HL-60 (cell line): ENCODE measurements at regions not wholly inside any gene's neighbourhood (a gene's known extent, or its start where the extent isn't known, plus 50 kb on each side); places are given as distances from the start of the nearest gene placed in this dataset.

ENCODE experiments used
- DNase-seq, 2 experiments: peaks; one replicate each; pipeline ENCODE4 v3.0.0-alpha.2; 2010 to 2020; ENCODE audit warnings: low read depth in 1 of 2, low spot score in 1 of 2
- H3K27ac ChIP-seq: fragments of 250-450 bp; sonication (Bioruptor Pico); replicated peaks from 2 replicates; pipeline ENCODE4 v1.5.1; 2020; ENCODE audit warnings: mild to moderate bottlenecking, moderate library complexity
- H3K27me3 ChIP-seq: fragments of 250-450 bp; sonication (Bioruptor Pico); 2 replicates; pipeline ENCODE4 v1.5.1; 2021; ENCODE audit warnings: mild to moderate bottlenecking, moderate library complexity; ENCODE audit not compliant: insufficient read depth, poor library complexity, severe bottlenecking
- H3K4me3 ChIP-seq: replicated peaks from 2 replicates; pipeline ENCODE4 v1.5.1; 2011; ENCODE audit warnings: mild to moderate bottlenecking, control low read depth, low read length; ENCODE audit not compliant: insufficient read depth
- GABPA ChIP-seq: IDR thresholded peaks from 2 replicates; pipeline ENCODE4 v1.6.1; 2012; ENCODE audit warnings: low read depth
- POLR2AphosphoS5 ChIP-seq: IDR thresholded peaks from 2 replicates; pipeline ENCODE4 v1.6.1; 2012; ENCODE audit warnings: low read depth
- SPI1 ChIP-seq: IDR thresholded peaks from 2 replicates; pipeline ENCODE4 v1.6.1; 2012; ENCODE audit warnings: low read depth, mild to moderate bottlenecking, borderline replicate concordance
- TF ChIP-seq, protein P1 (sequence below): IDR thresholded peaks from 2 replicates; pipeline ENCODE4 v1.6.1; 2012; ENCODE audit warnings: low read depth; ENCODE audit not compliant: insufficient replicate concordance
- TF ChIP-seq, protein P2 (sequence below): IDR thresholded peaks from one replicate; pipeline ENCODE4 v1.5.1; 2011; ENCODE audit warnings: low read length, control low read depth, inconsistent platforms; ENCODE audit not compliant: insufficient read depth

DNA sequence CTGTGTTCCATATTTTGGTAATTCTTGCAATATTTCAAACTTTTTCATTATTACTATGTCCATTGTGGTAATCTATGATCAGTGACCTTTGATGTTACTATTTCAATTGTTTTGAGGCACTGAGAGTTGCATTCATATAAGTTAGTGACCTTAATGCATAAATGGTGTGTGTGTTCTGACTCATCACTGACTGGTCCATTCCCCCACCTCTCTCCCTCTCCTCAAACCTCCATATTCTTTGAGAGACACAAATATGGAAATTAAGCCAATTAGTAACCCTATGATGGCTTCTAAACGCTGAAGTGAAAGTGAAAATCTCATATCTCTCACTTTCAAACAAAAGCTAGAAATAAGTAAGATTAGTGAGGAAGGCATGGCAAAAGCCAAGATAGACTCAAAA is 739.6 kb downstream of the CCSER2 start:
- Histone ChIP-seq H3K27ac (no peak overlapping the region), H3K4me3 (no peak overlapping the region), H3K27me3 (no peaks in the 10 kb centered on the region)
- no peak for TF ChIP-seq GABPA
- TF ChIP-seq SPI1: no peak
- TF ChIP-seq, protein P1, sequence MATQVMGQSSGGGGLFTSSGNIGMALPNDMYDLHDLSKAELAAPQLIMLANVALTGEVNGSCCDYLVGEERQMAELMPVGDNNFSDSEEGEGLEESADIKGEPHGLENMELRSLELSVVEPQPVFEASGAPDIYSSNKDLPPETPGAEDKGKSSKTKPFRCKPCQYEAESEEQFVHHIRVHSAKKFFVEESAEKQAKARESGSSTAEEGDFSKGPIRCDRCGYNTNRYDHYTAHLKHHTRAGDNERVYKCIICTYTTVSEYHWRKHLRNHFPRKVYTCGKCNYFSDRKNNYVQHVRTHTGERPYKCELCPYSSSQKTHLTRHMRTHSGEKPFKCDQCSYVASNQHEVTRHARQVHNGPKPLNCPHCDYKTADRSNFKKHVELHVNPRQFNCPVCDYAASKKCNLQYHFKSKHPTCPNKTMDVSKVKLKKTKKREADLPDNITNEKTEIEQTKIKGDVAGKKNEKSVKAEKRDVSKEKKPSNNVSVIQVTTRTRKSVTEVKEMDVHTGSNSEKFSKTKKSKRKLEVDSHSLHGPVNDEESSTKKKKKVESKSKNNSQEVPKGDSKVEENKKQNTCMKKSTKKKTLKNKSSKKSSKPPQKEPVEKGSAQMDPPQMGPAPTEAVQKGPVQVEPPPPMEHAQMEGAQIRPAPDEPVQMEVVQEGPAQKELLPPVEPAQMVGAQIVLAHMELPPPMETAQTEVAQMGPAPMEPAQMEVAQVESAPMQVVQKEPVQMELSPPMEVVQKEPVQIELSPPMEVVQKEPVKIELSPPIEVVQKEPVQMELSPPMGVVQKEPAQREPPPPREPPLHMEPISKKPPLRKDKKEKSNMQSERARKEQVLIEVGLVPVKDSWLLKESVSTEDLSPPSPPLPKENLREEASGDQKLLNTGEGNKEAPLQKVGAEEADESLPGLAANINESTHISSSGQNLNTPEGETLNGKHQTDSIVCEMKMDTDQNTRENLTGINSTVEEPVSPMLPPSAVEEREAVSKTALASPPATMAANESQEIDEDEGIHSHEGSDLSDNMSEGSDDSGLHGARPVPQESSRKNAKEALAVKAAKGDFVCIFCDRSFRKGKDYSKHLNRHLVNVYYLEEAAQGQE: no peak
- DNase-seq: no peak

DNA sequence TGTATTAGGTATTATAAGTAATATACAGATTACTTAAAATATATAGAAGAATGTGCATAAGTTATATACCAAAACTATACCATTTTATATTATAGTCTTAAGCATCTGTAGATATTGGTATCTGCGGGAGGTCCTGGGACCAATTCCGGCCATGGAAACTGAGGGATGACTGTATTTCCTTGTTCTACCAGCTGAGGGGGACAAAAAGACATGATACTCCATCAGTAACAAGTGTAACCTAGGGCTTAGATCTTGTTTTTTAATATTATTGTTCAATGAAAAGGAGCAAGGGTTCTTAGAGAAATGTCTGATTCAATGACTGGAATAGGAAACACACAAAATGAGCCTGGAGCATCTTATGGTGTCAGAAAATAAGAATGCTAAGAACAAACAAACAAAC is 752.5 kb downstream of the CCSER2 start:
- TF ChIP-seq, protein P1: no peak
- TF ChIP-seq SPI1 (no peak), GABPA (no peak), POLR2AphosphoS5 (no peak)
- TF ChIP-seq, protein P2, sequence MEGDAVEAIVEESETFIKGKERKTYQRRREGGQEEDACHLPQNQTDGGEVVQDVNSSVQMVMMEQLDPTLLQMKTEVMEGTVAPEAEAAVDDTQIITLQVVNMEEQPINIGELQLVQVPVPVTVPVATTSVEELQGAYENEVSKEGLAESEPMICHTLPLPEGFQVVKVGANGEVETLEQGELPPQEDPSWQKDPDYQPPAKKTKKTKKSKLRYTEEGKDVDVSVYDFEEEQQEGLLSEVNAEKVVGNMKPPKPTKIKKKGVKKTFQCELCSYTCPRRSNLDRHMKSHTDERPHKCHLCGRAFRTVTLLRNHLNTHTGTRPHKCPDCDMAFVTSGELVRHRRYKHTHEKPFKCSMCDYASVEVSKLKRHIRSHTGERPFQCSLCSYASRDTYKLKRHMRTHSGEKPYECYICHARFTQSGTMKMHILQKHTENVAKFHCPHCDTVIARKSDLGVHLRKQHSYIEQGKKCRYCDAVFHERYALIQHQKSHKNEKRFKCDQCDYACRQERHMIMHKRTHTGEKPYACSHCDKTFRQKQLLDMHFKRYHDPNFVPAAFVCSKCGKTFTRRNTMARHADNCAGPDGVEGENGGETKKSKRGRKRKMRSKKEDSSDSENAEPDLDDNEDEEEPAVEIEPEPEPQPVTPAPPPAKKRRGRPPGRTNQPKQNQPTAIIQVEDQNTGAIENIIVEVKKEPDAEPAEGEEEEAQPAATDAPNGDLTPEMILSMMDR: no peak
- no peak for DNase-seq
- H3K27me3 ChIP-seq: no peaks in the 10 kb centered on the region
- H3K27ac ChIP-seq: no peak overlapping the region
- H3K4me3 ChIP-seq: no peak overlapping the region

DNA sequence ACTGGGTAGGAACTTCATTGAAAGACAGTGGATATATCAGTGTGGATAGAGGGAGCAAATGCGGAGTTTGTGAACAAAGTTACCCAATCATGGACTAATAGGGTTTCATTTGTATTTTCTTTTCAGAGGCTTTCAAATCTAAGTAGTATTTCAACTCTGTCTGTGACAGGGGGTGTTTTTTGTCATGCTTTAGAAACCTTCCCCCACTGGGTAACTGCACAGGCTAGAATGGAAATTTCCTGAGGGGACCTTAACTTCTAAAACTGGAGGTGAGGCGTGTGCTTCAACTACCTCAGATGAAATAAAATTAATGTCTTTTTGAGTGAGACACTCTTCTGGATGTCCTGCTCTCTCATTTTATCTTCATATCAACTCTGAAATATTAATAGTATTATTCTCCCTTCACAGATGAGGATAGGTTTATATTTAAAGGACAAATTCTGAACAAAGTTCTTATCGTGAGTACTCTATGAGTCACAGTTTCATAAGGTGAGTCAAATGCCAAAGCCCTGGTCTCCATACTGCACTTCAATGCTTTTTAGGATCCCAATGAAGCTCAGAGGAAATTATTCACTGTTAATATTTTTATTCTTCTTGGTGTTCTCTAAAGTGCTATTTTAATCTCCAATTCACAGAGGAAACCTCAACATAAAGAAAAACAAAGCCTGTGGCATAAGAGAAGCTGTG is 770.6 kb downstream of the CCSER2 start:
- DNase-seq: no peak
- Histone ChIP-seq H3K27ac (no peak overlapping the region), H3K4me3 (no peak overlapping the region), H3K27me3 (no peaks in the 10 kb centered on the region)
- TF ChIP-seq, protein P2: no peak
- TF ChIP-seq, protein P1: no peak
- TF ChIP-seq POLR2AphosphoS5: no peak
- no peak for TF ChIP-seq SPI1
- TF ChIP-seq GABPA: no peak
